GM12872 (cell line): ENCODE measurements at regions not wholly inside any gene's neighbourhood (a gene's known extent, or its start where the extent isn't known, plus 50 kb on each side); places are given as distances from the start of the nearest gene placed in this dataset.
A peak's percentile ranks its signal among the peaks of the same experiment; 100 is the strongest.

Experiments
- CTCF ChIP-seq: IDR thresholded peaks from 3 replicates; pipeline ENCODE4 v1.5.1; 2011; ENCODE audit warnings: low read depth, mild to moderate bottlenecking, low read length, moderate library complexity; ENCODE audit not compliant: insufficient read depth

- no peak for TF ChIP-seq CTCF
These were observed 576.9 kb upstream of the PCDH10 start for GRCh38 chr4:132572210-132572609.

- no peak for TF ChIP-seq CTCF
These were observed 561.5 kb upstream of the PCDH10 start for GRCh38 chr4:132587626-132588025.

- TF ChIP-seq CTCF: 0 out of 3 replicates have a peak, but pooled peaks have one; percentile 9
These were observed 556.8 kb upstream of the PCDH10 start for GRCh38 chr4:132592340-132592739.

- no peak for TF ChIP-seq CTCF
These were observed 556.2 kb upstream of the PCDH10 start for GRCh38 chr4:132592850-132593249.

- TF ChIP-seq CTCF: no peak
These were observed 555.2 kb upstream of the PCDH10 start for GRCh38 chr4:132593717-132594400.

GRCh38 chr4:132596186-132596585 is 552.9 kb upstream of the PCDH10 start:
- TF ChIP-seq CTCF: no peak

GRCh38 chr4:132605551-132605950 is 543.5 kb upstream of the PCDH10 start:
- no peak for TF ChIP-seq CTCF
